Fibroblast of pulmonary artery (primary cell): ENCODE measurements at regions not wholly inside any gene's neighbourhood (a gene's known extent, or its start where the extent isn't known, plus 50 kb on each side); places are given as distances from the start of the nearest gene placed in this dataset.

Source experiments
- DNase-seq: peaks from one replicate; pipeline ENCODE4 v3.0.0-alpha.2; 2010; ENCODE audit warnings: low read depth
- H3K4me3 ChIP-seq: replicated peaks from 2 replicates; pipeline ENCODE4 v1.5.1; 2011; ENCODE audit warnings: low read depth, mild to moderate bottlenecking, control low read depth, low read length, moderate library complexity
- CTCF ChIP-seq: IDR thresholded peaks from 2 replicates; pipeline ENCODE4 v1.5.1; 2011; ENCODE audit warnings: mild to moderate bottlenecking, control low read depth, low read length, inconsistent platforms; ENCODE audit errors: missing control alignments

- H3K4me3 ChIP-seq: no peak overlapping the region
- DNase-seq: peak; percentile 55
- peak; percentile 41 for TF ChIP-seq CTCF
Observed at GRCh38 chr5:60382716-60383115, 317.2 kb downstream of the DEPDC1B start.

- H3K4me3 ChIP-seq: no peak overlapping the region
- DNase-seq: no peak
- TF ChIP-seq CTCF: no peak
Observed at GRCh38 chr5:60379907-60380306, 320.1 kb downstream of the DEPDC1B start.

- TF ChIP-seq CTCF: no peak
- no peak for DNase-seq
- no peak overlapping the region for H3K4me3 ChIP-seq
Observed at GRCh38 chr5:60377826-60378225, 322.1 kb downstream of the DEPDC1B start.

GRCh38 chr5:60376860-60377259 is 323.1 kb downstream of the DEPDC1B start:
- TF ChIP-seq CTCF: no peak
- H3K4me3 ChIP-seq: no peak overlapping the region
- DNase-seq: no peak

- TF ChIP-seq CTCF: no peak
- H3K4me3 ChIP-seq: no peak overlapping the region
- no peak for DNase-seq
Observed at GRCh38 chr5:60374409-60374808, 325.6 kb downstream of the DEPDC1B start.

GRCh38 chr5:60372786-60373185 is 327.2 kb downstream of the DEPDC1B start:
- no peak for DNase-seq
- TF ChIP-seq CTCF: no peak
- H3K4me3 ChIP-seq: no peak overlapping the region

- no peak for TF ChIP-seq CTCF
- no peak overlapping the region for H3K4me3 ChIP-seq
- DNase-seq: no peak
Observed at GRCh38 chr5:60371065-60371464, 328.9 kb downstream of the DEPDC1B start.
